ENCODE measurements at regions not wholly inside any gene's neighbourhood (a gene's known extent, or its start where the extent isn't known, plus 50 kb on each side); places are given as distances from the start of the nearest gene placed in this dataset.

- Mint-ChIP-seq H3K4me3 (no peak overlapping the region), H3K4me1 (no peaks in the 10 kb centered on the region)
Observed at GRCh38 chr4:31585503-31585902, 865.3 kb downstream of the PCDH7 start.

GRCh38 chr4:31592293-31592692, 872.1 kb downstream of the PCDH7 start:
- Histone ChIP-seq H3K9me3 (peaks cover 5% of the 10 kb centered on the region), H3K36me3 (ENCODE audit: control insufficient read depth in 2 of 2, extremely low read depth in 1 of 2, insufficient read depth in 1 of 2, low read length in 1 of 2) (no peaks in the 10 kb centered on the region), H3K27ac (ENCODE audit: low read length) (no peak overlapping the region), H3K4me1 (ENCODE audit: control insufficient read depth in 1 of 2, extremely low read depth in 1 of 2, insufficient read depth in 2 of 2, low read length in 2 of 2) (no peaks in the 10 kb centered on the region), H3K4me3 (ENCODE audit: control insufficient read depth in 1 of 2, extremely low read depth in 1 of 2, low read length in 1 of 2) (no peak overlapping the region), H3K27me3 (replicated peaks in 1 of 2; ENCODE audit: control insufficient read depth in 2 of 2, extremely low read depth in 1 of 2, insufficient read depth in 2 of 2, low read length in 1 of 2) (no peaks in the 10 kb centered on the region)
- DNase-seq: no peak
- POLR2A ChIA-PET: no interaction called here
- CTCF ChIA-PET: no interaction called here
- no peak overlapping the region for H3K4me3 Mint-ChIP-seq
- no peak for ATAC-seq (replicated peaks in 1 of 4)
- H3K4me1 Mint-ChIP-seq: no peaks in the 10 kb centered on the region
- H3K27ac Mint-ChIP-seq: no peak overlapping the region
- no peaks in the 10 kb centered on the region for H3K27me3 Mint-ChIP-seq
- no CpG with 5 or more reads among the region's 2 CpGs for WGBS (ENCODE audit: insufficient coverage)
- H3K36me3 Mint-ChIP-seq: no peaks in the 10 kb centered on the region
- H3K9me3 Mint-ChIP-seq: peaks cover 6 to 14% (median 7%) of the 10 kb centered on the region in 3 donors

More at GRCh38 chr4:31585503-31585902, 865.3 kb downstream of the PCDH7 start:
- no peaks in the 10 kb centered on the region for H3K27me3 ChIP-seq (replicated peaks in 1 of 2; ENCODE audit: control insufficient read depth in 2 of 2, extremely low read depth in 1 of 2, insufficient read depth in 2 of 2, low read length in 1 of 2)
- H3K27ac ChIP-seq (ENCODE audit: low read length): no peak overlapping the region
- Mint-ChIP-seq H3K9me3 (peaks cover 0 to 14% (median 8%) of the 10 kb centered on the region in 3 donors), H3K27ac (no peak overlapping the region), H3K36me3 (no peaks in the 10 kb centered on the region), H3K27me3 (no peaks in the 10 kb centered on the region)
- WGBS (ENCODE audit: insufficient coverage): no CpG with 5 or more reads among the region's 2 CpGs
- no peak for DNase-seq
- ChIA-PET CTCF (no interaction called here), POLR2A (no interaction called here)
- no peaks in the 10 kb centered on the region for H3K36me3 ChIP-seq (ENCODE audit: control insufficient read depth in 2 of 2, extremely low read depth in 1 of 2, insufficient read depth in 1 of 2, low read length in 1 of 2)
- no peak for ATAC-seq (replicated peaks in 1 of 4)
- no peaks in the 10 kb centered on the region for H3K4me1 ChIP-seq (ENCODE audit: control insufficient read depth in 1 of 2, extremely low read depth in 1 of 2, insufficient read depth in 2 of 2, low read length in 2 of 2)
- peaks cover 8% of the 10 kb centered on the region for H3K9me3 ChIP-seq
- H3K4me3 ChIP-seq (ENCODE audit: control insufficient read depth in 1 of 2, extremely low read depth in 1 of 2, low read length in 1 of 2): no peak overlapping the region

GRCh38 chr4:31595496-31595895, 875.3 kb downstream of the PCDH7 start:
- WGBS (ENCODE audit: insufficient coverage): 100% methylated on average over 1 of the region's 2 CpGs
- no peaks in the 10 kb centered on the region for H3K9me3 ChIP-seq
- ChIA-PET POLR2A (no interaction called here), CTCF (no interaction called here)
- Mint-ChIP-seq H3K4me1 (no peaks in the 10 kb centered on the region), H3K9me3 (peaks cover 8 to 22% (median 10%) of the 10 kb centered on the region in 3 donors), H3K36me3 (no peaks in the 10 kb centered on the region), H3K27ac (no peak overlapping the region), H3K4me3 (no peak overlapping the region), H3K27me3 (no peaks in the 10 kb centered on the region)
- no peaks in the 10 kb centered on the region for H3K4me1 ChIP-seq (ENCODE audit: control insufficient read depth in 1 of 2, extremely low read depth in 1 of 2, insufficient read depth in 2 of 2, low read length in 2 of 2)
- H3K36me3 ChIP-seq (ENCODE audit: control insufficient read depth in 2 of 2, extremely low read depth in 1 of 2, insufficient read depth in 1 of 2, low read length in 1 of 2): no peaks in the 10 kb centered on the region
- no peak overlapping the region for H3K4me3 ChIP-seq (ENCODE audit: control insufficient read depth in 1 of 2, extremely low read depth in 1 of 2, low read length in 1 of 2)
- H3K27me3 ChIP-seq (replicated peaks in 1 of 2; ENCODE audit: control insufficient read depth in 2 of 2, extremely low read depth in 1 of 2, insufficient read depth in 2 of 2, low read length in 1 of 2): no peaks in the 10 kb centered on the region
- no peak for ATAC-seq (replicated peaks in 1 of 4)
- no peak for DNase-seq
- no peak overlapping the region for H3K27ac ChIP-seq (ENCODE audit: low read length)

GRCh38 chr4:31598639-31599038, 878.5 kb downstream of the PCDH7 start:
- ChIA-PET POLR2A (no interaction called here), CTCF (no interaction called here)
- no peaks in the 10 kb centered on the region for H3K4me1 Mint-ChIP-seq
- no peak for ATAC-seq (replicated peaks in 1 of 4)
- Histone ChIP-seq H3K4me3 (ENCODE audit: control insufficient read depth in 1 of 2, extremely low read depth in 1 of 2, low read length in 1 of 2) (no peak overlapping the region), H3K4me1 (ENCODE audit: control insufficient read depth in 1 of 2, extremely low read depth in 1 of 2, insufficient read depth in 2 of 2, low read length in 2 of 2) (no peaks in the 10 kb centered on the region), H3K36me3 (ENCODE audit: control insufficient read depth in 2 of 2, extremely low read depth in 1 of 2, insufficient read depth in 1 of 2, low read length in 1 of 2) (no peaks in the 10 kb centered on the region), H3K9me3 (peaks cover 2% of the 10 kb centered on the region), H3K27me3 (replicated peaks in 1 of 2; ENCODE audit: control insufficient read depth in 2 of 2, extremely low read depth in 1 of 2, insufficient read depth in 2 of 2, low read length in 1 of 2) (no peaks in the 10 kb centered on the region), H3K27ac (ENCODE audit: low read length) (no peak overlapping the region)
- no peaks in the 10 kb centered on the region for H3K36me3 Mint-ChIP-seq
- no peak overlapping the region for H3K27ac Mint-ChIP-seq
- WGBS (ENCODE audit: insufficient coverage): 70% methylated on average over 2 of the region's 3 CpGs
- H3K27me3 Mint-ChIP-seq: no peaks in the 10 kb centered on the region
- peaks cover 10 to 16% (median 10%) of the 10 kb centered on the region in 3 donors for H3K9me3 Mint-ChIP-seq
- DNase-seq: no peak
- H3K4me3 Mint-ChIP-seq: no peak overlapping the region

GRCh38 chr4:31601793-31602192, 881.6 kb downstream of the PCDH7 start:
- no peaks in the 10 kb centered on the region for H3K4me1 ChIP-seq (ENCODE audit: control insufficient read depth in 1 of 2, extremely low read depth in 1 of 2, insufficient read depth in 2 of 2, low read length in 2 of 2)
- POLR2A ChIA-PET: no interaction called here
- no peaks in the 10 kb centered on the region for H3K36me3 ChIP-seq (ENCODE audit: control insufficient read depth in 2 of 2, extremely low read depth in 1 of 2, insufficient read depth in 1 of 2, low read length in 1 of 2)
- ATAC-seq (replicated peaks in 1 of 4) (no peak), DNase-seq (no peak)
- no peaks in the 10 kb centered on the region for H3K4me1 Mint-ChIP-seq
- H3K4me3 Mint-ChIP-seq: no peak overlapping the region
- H3K4me3 ChIP-seq (ENCODE audit: control insufficient read depth in 1 of 2, extremely low read depth in 1 of 2, low read length in 1 of 2): no peak overlapping the region
- no peak overlapping the region for H3K27ac Mint-ChIP-seq
- H3K27me3 Mint-ChIP-seq: no peaks in the 10 kb centered on the region
- peaks cover 6 to 20% (median 16%) of the 10 kb centered on the region in 3 donors for H3K9me3 Mint-ChIP-seq
- CTCF ChIA-PET: interaction anchor here in 1 of 2 donors (0.6 kb wide), 1 partner anchor 13 kb away, joined by 3 read pairs; no protein-coding TSS in a partner anchor
- no peaks in the 10 kb centered on the region for H3K36me3 Mint-ChIP-seq
- H3K27me3 ChIP-seq (replicated peaks in 1 of 2; ENCODE audit: control insufficient read depth in 2 of 2, extremely low read depth in 1 of 2, insufficient read depth in 2 of 2, low read length in 1 of 2): no peaks in the 10 kb centered on the region
- peaks cover 4% of the 10 kb centered on the region for H3K9me3 ChIP-seq
- H3K27ac ChIP-seq (ENCODE audit: low read length): no peak overlapping the region

GRCh38 chr4:31613946-31614623, 893.9 kb downstream of the PCDH7 start:
- Mint-ChIP-seq H3K9me3 (peaks cover 8 to 17% (median 13%) of the 10 kb centered on the region in 3 donors), H3K4me1 (no peaks in the 10 kb centered on the region), H3K36me3 (no peaks in the 10 kb centered on the region), H3K27ac (no peak overlapping the region), H3K4me3 (no peak overlapping the region), H3K27me3 (no peaks in the 10 kb centered on the region)
- H3K36me3 ChIP-seq (ENCODE audit: control insufficient read depth in 2 of 2, extremely low read depth in 1 of 2, insufficient read depth in 1 of 2, low read length in 1 of 2): no peaks in the 10 kb centered on the region
- no peak overlapping the region for H3K4me3 ChIP-seq (ENCODE audit: control insufficient read depth in 1 of 2, extremely low read depth in 1 of 2, low read length in 1 of 2)
- ChIA-PET CTCF (no interaction called here), POLR2A (no interaction called here)
- H3K27me3 ChIP-seq (replicated peaks in 1 of 2; ENCODE audit: control insufficient read depth in 2 of 2, extremely low read depth in 1 of 2, insufficient read depth in 2 of 2, low read length in 1 of 2): no peaks in the 10 kb centered on the region
- ATAC-seq (replicated peaks in 1 of 4) (no peak), DNase-seq (no peak)
- 72% methylated on average over 4 of the region's 7 CpGs for WGBS (ENCODE audit: insufficient coverage)
- H3K9me3 ChIP-seq: peaks cover 3% of the 10 kb centered on the region
- H3K4me1 ChIP-seq (ENCODE audit: control insufficient read depth in 1 of 2, extremely low read depth in 1 of 2, insufficient read depth in 2 of 2, low read length in 2 of 2): no peaks in the 10 kb centered on the region
- no peak overlapping the region for H3K27ac ChIP-seq (ENCODE audit: low read length)

GRCh38 chr4:31617667-31618066, 897.5 kb downstream of the PCDH7 start:
- Histone ChIP-seq H3K4me3 (ENCODE audit: control insufficient read depth in 1 of 2, extremely low read depth in 1 of 2, low read length in 1 of 2) (no peak overlapping the region), H3K27ac (ENCODE audit: low read length) (no peak overlapping the region), H3K27me3 (replicated peaks in 1 of 2; ENCODE audit: control insufficient read depth in 2 of 2, extremely low read depth in 1 of 2, insufficient read depth in 2 of 2, low read length in 1 of 2) (no peaks in the 10 kb centered on the region), H3K9me3 (no peaks in the 10 kb centered on the region), H3K4me1 (ENCODE audit: control insufficient read depth in 1 of 2, extremely low read depth in 1 of 2, insufficient read depth in 2 of 2, low read length in 2 of 2) (no peaks in the 10 kb centered on the region), H3K36me3 (ENCODE audit: control insufficient read depth in 2 of 2, extremely low read depth in 1 of 2, insufficient read depth in 1 of 2, low read length in 1 of 2) (no peaks in the 10 kb centered on the region)
- CTCF ChIA-PET: no interaction called here
- Mint-ChIP-seq H3K27me3 (no peaks in the 10 kb centered on the region), H3K9me3 (peaks cover 8 to 9% (median 9%) of the 10 kb centered on the region in 3 donors), H3K36me3 (no peaks in the 10 kb centered on the region), H3K27ac (no peak overlapping the region), H3K4me1 (no peaks in the 10 kb centered on the region), H3K4me3 (no peak overlapping the region)
- ATAC-seq (replicated peaks in 1 of 4) (no peak), DNase-seq (no peak)
- WGBS (ENCODE audit: insufficient coverage): no CpG with 5 or more reads among the region's 1 CpG
- POLR2A ChIA-PET: no interaction called here
